GM21737 (cell line): ENCODE measurements at regions not wholly inside any gene's neighbourhood (a gene's known extent, or its start where the extent isn't known, plus 50 kb on each side); places are given as distances from the start of the nearest gene placed in this dataset.
"Not testable (repeated sequence)": the region's sequence is repeated elsewhere in the genome, so short reads cannot be mapped to it uniquely, and the experiment has no call there.

Experiments
- ATAC-seq: cut with Tn5 transposase; IDR thresholded peaks from one replicate; pipeline ENCODE4 v1.9.1; 2021; ENCODE audit warnings: mild to moderate bottlenecking, moderate library complexity; ENCODE audit not compliant: unreplicated experiment

DNA sequence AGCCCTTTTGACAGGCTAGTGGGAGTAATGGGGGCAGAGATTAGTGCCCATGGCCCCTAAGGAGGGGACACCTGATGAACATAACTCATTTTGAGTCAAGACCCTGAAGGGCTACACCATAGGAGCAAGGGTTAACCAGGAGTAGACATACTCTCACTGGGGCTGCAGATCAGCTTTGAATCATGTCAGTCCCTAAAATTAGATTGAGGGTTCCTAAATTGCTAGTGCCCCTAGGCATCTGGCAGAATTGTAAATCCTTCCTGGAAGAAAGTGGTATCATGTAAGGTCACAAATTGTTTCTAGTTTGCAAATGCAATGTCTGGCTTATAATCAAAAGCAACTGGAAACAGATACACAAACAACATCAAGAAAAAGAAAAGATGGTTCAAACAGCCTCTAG is 52.1 kb upstream of the LRRC37A2 start:
- ATAC-seq, result not testable (repeated sequence)

DNA sequence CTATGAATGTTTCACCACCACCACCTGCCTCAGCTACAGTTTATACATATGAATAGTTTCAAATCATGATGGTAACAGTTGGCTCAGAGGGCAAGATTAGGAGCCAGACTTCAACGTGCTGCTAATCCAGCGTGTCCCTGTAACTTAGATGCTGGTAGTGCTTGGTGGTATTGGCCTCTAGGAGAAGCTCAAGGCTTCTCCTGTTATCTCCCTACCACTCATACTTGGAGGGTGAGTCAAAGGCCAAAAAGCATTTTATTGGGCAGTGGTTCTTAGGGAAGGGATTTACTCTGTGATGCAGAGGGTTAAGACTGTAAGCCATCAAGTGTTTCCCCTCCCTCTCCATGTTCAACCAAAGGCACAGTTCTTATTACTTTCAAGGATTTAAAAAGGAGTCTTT is 57.2 kb upstream of the LRRC37A2 start:
- ATAC-seq, result not testable (repeated sequence)

DNA sequence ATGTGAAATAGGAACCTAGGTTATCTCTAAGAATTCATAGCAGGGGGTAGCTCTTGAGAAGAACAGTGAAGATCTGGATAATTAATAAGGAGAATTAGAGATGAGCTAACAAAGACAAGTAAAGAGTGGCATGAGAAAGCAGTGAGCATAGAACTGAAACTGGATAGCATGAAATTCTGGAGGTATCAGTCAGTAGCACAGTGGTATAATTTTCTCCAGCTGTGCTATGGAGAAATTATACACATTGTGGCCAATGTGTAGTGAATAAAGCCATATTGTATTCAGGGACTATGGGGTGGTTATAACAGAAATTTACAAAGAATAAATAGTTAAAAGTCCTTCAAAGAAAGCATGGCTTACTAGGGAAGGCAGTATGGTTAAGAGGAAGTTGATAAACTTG is 57.7 kb upstream of the LRRC37A2 start:
- not testable (repeated sequence) for ATAC-seq

DNA sequence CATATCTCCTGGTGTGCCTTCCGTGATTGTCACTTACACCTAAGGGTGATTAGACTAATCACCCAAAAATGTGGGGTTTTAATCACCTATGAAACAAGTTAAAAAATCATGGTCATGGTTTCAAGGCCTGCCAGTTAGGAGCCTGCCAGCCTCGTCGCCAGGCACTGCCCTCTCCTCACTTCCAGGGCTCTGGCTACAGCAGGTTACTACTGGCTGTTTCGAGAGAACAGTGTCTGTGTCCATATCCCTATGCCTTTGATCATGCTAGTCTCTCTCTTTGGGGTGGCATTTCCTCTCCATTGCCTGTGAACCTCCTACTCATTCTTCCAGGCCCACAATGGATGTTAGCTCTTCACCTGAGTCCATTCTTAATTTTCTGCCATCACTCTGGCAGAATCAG is 59.2 kb upstream of the LRRC37A2 start:
- ATAC-seq, result not testable (repeated sequence)

DNA sequence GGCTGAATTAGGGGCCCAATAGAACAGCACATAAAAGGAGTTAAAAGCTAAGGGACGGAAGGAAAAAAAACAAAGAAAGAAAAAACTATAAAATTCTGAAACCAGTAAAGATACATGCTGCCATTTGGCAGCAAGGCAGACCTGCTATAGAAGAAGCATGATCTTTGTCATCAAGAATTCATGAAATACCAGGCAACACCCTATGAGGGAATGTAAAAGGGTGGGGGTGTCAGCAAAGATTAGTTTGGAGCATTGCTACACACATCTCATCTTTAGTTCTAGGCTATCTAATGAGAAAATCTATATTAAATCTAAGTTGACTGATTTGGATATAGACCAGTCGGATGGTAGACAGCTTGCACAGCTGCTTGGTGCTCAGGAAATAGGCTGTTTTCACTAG is 66.4 kb upstream of the LRRC37A2 start:
- not testable (repeated sequence) for ATAC-seq

DNA sequence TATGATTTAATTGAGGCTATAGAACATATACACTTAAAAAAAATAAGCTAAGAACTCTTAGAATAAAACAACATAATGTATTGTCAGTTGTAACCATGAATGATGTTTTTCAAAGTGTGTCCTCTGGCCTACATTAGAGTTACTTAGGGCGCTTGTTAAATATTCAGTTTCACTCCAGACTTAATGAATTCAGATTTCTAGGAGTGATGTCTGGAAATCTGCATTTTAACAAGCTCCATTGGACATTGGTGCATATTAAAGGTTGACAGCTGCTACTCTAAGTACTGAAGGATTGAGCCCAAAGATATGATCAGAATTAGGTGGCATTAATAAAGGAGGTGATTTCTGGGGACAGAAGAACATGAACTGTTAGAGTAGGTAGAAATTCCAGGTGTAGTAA is 66.9 kb upstream of the LRRC37A2 start:
- ATAC-seq, result not testable (repeated sequence)

DNA sequence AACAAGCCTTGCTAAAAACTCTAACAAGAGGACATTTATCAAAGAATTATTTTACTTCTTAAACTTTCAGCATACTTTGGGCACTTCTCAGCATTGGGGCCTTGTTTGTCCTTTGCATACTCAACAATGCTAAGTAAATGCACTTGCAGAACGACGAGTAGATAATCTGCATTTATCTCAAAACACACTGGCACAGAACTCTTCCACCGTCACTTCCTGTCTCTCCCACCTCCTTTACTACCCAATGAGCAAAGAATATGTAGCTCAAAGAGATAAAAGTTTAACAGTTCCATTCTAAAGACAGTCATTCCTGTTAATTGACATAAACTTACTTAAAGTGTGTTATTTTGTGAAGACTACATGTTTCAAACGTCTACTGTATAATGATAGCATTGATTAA is 70.1 kb upstream of the LRRC37A2 start:
- ATAC-seq, result not testable (repeated sequence)

DNA sequence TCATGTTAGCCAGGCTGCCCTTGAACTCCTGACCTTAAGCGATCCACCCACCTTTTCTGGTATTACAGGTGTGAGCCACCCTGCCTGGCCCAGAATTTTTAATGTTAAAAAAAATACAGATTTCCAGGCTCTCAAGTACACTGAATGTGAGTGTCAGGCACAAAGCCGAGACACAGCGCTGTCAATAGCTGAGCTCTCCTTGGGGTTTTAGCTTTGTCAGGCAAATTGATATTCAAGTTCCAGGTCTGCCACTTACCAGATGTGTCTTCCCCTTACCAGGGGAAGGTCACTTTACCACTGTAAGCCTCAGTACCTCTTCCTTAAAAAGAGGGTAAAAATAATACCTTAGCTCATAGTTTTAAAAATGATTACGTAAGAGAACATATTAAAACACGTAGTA is 71.6 kb upstream of the LRRC37A2 start:
- not testable (repeated sequence) for ATAC-seq

DNA sequence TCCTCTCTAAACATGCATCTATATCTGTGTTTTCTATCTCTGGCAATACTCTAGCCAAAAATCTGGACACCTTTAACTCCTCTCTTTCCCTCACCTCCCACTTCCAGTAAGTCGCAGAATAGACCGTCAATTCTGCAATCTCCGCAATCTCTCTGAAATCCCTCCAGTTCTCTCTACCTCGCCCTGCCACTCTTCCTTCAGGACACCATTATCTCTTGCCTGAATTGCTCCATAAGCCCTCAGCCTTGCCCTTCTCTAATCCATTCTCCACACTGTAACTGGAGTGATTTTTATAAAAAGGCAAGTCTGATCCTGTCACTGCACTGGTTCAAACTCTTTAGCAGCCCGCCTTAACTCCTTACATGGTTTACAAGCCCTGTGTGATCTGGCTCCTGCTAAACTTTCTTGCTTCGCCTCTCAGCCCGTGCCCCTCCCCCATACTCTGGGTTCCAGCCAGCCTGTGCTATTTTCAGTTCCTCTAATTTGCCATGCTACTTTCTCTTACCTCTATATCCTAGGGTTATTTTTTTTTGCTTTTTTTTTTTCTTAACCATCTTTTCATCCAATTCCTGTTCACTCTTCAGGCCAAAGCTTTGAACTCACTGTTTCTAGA is 73.0 kb upstream of the ARL17B start:
- peak; percentile 60 for ATAC-seq

DNA sequence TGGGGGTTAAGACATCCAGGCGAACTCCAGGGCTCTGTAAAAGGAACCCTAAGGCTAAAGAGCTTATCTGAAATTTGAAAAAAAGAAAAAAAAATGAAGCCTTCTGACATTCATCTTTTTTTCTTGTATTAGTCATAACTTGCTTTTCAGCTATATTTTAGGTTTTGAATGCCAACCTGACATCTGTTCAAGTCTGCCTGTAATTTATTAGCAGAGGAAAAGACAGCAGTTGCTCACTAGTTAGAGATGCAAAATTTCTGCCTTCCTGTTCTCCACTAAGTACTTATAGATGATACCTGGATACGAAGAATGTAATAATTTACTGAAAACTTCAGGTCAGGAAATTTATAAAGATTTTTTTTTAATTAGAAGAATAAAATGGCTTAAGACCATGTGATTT is 68.7 kb upstream of the ARL17B start:
- not testable (repeated sequence) for ATAC-seq

DNA sequence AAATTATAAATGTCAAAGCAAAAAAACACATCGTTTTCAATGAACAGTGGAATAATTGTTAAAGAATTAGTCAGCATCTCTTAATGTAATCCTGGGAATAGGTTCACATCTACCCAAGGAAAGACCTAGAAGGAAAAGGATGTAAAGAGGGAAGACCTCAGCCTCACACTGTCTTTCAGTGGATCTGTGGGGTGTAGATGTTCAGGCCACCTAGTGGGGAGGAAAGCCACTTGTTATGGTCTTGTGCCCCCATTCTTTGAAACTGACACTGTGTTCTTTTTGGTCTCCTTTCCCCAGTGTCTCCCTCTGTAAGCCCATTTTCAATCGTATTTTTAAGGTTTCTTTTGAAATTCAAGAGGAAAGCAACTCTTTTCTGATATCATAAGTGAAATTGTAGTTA is 68.1 kb upstream of the ARL17B start:
- not testable (repeated sequence) for ATAC-seq

DNA sequence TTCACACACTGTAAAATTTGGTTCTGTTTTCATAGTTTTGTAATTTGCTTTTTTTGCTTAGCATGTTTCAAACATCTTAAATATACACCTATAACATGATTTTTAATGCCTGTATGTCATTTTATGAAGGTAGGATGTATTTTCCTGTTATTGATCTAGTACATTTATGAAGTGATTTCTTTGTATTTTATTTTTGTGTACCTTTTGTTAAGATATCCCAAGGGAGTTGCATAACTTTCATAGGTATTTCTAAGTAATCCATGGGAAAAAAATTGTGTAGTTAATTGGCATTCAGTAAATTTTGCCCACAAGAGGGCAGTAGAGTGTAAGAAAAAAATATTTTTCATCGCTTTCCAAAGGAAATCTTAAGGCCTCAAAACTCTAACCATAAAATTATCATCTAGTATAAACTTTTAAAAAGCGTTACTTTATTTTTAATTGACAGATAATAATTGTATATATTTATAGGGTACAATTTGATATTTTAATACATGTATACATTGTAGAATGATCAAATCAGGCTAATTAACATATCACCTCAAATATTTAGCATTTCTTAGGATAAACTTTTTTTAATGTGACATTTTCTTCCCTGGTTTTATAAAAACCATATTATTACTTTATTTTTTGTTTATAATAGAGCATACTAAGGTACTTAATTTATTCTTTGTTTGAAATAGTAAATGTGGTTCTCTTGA is 62.8 kb upstream of the ARL17B start:
- ATAC-seq, result not testable (repeated sequence)

DNA sequence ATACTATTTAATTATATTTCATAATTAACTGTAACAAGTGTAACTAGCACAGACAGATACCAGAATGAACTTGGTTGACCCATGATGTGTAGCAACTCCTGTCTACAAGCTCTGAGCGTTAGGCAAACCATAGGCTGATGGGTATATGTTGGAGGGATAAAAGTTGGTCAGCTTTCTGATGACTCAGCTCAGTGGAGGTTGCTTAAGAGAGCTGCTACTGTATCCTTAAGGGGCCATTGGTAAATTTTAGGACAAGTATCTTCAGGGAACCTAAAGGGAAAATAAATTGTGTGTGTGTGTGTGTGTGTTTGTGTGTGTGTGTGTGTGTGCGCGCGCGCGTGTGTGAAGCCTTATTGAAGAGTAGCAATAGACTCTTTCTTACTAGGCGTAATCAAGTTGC is 56.3 kb upstream of the ARL17B start:
- ATAC-seq, result not testable (repeated sequence)

DNA sequence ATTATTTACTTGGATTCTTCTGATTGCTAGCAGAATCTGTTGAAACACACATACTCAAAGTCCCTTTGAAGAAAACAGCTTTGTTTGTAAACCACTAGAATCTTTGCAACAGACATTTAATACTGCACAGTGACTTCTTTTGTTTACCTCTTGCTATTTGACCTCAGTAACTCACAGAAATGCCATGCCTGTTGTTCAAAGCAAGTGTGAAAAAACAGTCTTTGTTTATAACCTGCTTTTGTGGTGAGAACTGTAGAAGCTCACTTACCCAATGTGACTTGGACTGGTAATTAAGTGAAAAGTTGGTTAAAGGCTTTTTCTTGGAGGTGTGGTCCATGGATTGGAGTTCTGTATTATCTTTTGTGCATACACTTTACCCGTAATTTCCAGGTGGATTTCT is 55.7 kb upstream of the ARL17B start:
- ATAC-seq, result not testable (repeated sequence)

DNA sequence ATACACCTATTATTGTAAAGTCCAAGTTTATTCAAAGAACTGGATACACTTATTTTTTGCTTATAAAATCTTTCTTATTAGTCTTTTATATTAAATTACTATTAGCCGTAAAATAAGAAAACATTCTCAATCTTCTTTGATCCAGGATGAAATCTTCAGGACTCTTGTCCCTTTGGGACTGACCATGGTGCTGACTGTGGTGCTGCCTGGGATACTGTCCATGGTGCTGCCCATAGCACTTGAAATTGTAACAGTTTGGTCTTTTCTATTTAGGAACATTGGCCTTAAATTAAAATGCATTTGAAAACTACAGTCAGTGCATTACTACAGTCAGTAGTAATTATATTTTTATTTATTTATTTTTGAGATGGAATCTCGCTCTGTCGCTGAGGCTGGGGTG is 53.0 kb upstream of the ARL17B start:
- not testable (repeated sequence) for ATAC-seq

DNA sequence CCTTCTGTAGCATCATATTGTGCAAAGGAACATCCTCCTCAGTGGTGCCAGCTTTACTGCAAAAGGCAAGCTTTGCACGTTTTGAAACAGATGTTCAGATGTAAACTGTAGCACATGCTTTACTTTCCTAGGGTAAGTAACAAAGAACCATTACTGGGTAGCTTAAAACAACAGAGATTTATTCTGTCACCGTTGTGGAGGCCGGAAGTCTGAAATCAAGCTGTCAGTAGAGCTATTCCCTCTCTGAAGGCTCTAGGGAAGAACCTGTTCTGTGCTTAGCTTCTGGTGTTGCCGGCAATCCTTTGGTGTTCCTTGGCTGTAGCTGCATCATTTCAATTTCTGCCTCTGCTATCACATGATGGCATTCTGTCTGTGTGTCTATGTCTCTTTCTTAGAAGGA is 50.6 kb upstream of the ARL17B start:
- ATAC-seq, result not testable (repeated sequence)

DNA sequence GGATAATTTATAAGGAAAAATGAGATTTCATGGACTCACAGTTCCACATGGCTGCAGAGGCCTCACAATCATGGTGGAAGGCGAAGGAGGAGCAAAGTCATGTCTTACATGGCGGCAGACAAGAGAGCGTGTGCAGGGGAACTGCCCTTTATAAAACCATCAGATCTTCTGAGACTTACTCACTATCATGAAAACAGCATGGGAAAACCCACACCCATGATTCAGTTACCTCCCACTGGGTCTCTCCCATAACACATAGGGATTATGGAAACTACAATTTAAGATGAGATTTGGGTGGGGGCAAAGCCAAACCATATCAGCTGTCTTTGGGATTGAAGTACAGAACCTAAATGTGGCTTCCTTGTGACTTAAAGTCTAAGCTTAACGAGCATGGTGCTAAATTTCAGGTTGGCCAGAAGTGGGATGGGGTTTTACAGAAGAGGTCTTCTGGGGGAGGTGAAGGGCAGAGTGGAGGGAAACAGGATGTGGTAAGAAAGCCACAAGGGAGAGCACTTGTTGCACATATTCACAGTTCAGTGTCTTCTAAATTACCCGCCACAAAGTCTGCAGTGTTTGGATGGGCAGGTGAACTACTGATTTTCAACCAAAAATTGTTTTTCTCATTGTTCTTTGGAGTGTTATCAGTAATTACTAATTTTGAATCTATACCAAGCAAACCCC is 49.7 kb upstream of the ARL17B start:
- not testable (repeated sequence) for ATAC-seq
